ENCODE measurements at regions not wholly inside any gene's neighbourhood (a gene's known extent, or its start where the extent isn't known, plus 50 kb on each side); places are given as distances from the start of the nearest gene placed in this dataset.
"Not testable (repeated sequence)": the region's sequence is repeated elsewhere in the genome, so short reads cannot be mapped to it uniquely, and the experiment has no call there.

- no peak for DNase-seq
Observed at GRCh38 chr4:128440923-128441322, 153.3 kb upstream of the PGRMC2 start.

- not testable (repeated sequence) for DNase-seq
Observed at GRCh38 chr4:128437023-128437422, 149.4 kb upstream of the PGRMC2 start.

GRCh38 chr4:128429023-128429613 lies 141.5 kb upstream of the PGRMC2 start:
- not testable (repeated sequence) for DNase-seq

GRCh38 chr4:128428397-128428796 lies 140.8 kb upstream of the PGRMC2 start:
- no peak for DNase-seq

GRCh38 chr4:128427832-128428366 lies 140.3 kb upstream of the PGRMC2 start:
- DNase-seq, result no peak

GRCh38 chr4:128424527-128425497 lies 137.2 kb upstream of the PGRMC2 start:
- no peak for DNase-seq

- DNase-seq, result not testable (repeated sequence)
Observed at GRCh38 chr4:128422296-128422695, 134.7 kb upstream of the PGRMC2 start.

GRCh38 chr4:128416921-128417320 lies 129.3 kb upstream of the PGRMC2 start:
- no peak for DNase-seq

GRCh38 chr4:128410037-128410436 lies 122.4 kb upstream of the PGRMC2 start:
- no peak for DNase-seq

GRCh38 chr4:128403586-128403985 lies 116.0 kb upstream of the PGRMC2 start:
- DNase-seq, result no peak

GRCh38 chr4:128394778-128395177 lies 107.2 kb upstream of the PGRMC2 start:
- DNase-seq, result no peak

- no peak for DNase-seq
Observed at GRCh38 chr4:128393101-128393704, 105.6 kb upstream of the PGRMC2 start.

- no peak for DNase-seq
Observed at GRCh38 chr4:128390475-128390996, 102.9 kb upstream of the PGRMC2 start.

GRCh38 chr4:128388796-128389195 lies 101.2 kb upstream of the PGRMC2 start:
- DNase-seq, result no peak

- DNase-seq, result no peak
Observed at GRCh38 chr4:128388352-128388630, 100.7 kb upstream of the PGRMC2 start.

- DNase-seq, result no peak
Observed at GRCh38 chr4:128387600-128388351, 100.2 kb upstream of the PGRMC2 start.

GRCh38 chr4:128386761-128387599 lies 99.4 kb upstream of the PGRMC2 start:
- DNase-seq, result no peak

- DNase-seq, result no peak
Observed at GRCh38 chr4:128385683-128386304, 98.2 kb upstream of the PGRMC2 start.

GRCh38 chr4:128384765-128385598 lies 97.4 kb upstream of the PGRMC2 start:
- no peak for DNase-seq

- no peak for DNase-seq
Observed at GRCh38 chr4:128384091-128384520, 96.5 kb upstream of the PGRMC2 start.
